KOPT-K1 (cell line): ENCODE measurements at regions not wholly inside any gene's neighbourhood (a gene's known extent, or its start where the extent isn't known, plus 50 kb on each side); places are given as distances from the start of the nearest gene placed in this dataset.

ENCODE experiments used
- H3K27ac ChIP-seq: fragments of 200-600 bp; sonication (generic); 2 replicates; pipeline ENCODE4 v1.5.1; 2016; ENCODE audit warnings: antibody characterized with exemption, mild to moderate bottlenecking, low read depth, low read length; ENCODE audit not compliant: poor library complexity, severe bottlenecking
- H3K36me3 ChIP-seq: fragments of 200-600 bp; sonication (generic); 2 replicates; pipeline ENCODE4 v1.5.1; 2017; ENCODE audit warnings: antibody characterized with exemption, mild to moderate bottlenecking, low read length, moderate library complexity; ENCODE audit not compliant: insufficient read depth
- H3K9me3 ChIP-seq: fragments of 200-600 bp; sonication (generic); 2 replicates; pipeline ENCODE4 v1.5.1; 2017; ENCODE audit warnings: antibody characterized with exemption, low read length, mild to moderate bottlenecking; ENCODE audit not compliant: insufficient read depth, poor library complexity, severe bottlenecking

- Histone ChIP-seq H3K9me3 (no peaks in the 10 kb centered on the region), H3K36me3 (no peaks in the 10 kb centered on the region), H3K27ac (no peak overlapping the region)
Observed at GRCh38 chr13:40152145-40152544, 496.7 kb downstream of the COG6 start.

DNA sequence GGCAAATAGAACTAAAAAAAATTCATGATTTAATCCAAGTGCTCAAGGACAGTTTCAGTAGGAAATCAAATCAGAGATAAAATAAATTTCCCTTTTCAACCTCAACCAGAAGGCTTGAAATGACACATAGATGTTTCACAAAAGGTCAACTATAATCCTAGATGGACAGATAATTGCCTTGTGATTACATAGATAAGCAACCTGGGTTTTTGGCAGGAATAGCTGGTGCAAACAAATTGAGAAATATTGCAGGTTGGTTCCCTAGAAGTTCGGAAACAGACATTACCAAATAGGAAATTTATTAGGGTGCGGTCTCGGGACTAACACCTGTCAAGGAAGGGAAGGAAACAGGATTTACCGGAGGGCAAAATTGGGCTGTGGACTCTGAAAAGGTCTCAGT lies 497.5 kb downstream of the COG6 start:
- Histone ChIP-seq H3K36me3 (no peaks in the 10 kb centered on the region), H3K9me3 (no peaks in the 10 kb centered on the region), H3K27ac (no peak overlapping the region)

GRCh38 chr13:40153516-40153915 lies 498.1 kb downstream of the COG6 start:
- Histone ChIP-seq H3K27ac (no peak overlapping the region), H3K9me3 (no peaks in the 10 kb centered on the region), H3K36me3 (no peaks in the 10 kb centered on the region)

DNA sequence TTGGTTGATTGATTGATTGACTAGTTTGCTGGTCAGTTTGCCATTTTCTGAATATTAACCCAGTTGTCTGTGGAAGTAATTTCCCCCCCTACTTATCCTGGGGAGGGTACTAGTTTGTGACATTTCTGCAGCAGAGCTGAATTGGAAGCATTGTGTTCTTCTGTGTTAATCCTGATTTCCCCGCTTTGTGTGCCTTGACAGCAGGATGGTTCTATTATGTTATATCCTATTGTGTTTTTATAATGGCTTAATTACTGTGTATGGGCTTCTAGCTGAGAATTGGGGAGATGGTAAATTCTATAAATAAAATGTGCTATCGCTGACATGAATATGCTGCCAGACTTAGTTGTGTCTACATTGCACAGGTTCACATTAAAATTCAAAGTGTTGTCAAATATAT lies 499.7 kb downstream of the COG6 start:
- H3K9me3 ChIP-seq = no peaks in the 10 kb centered on the region
- H3K36me3 ChIP-seq = no peaks in the 10 kb centered on the region
- H3K27ac ChIP-seq = no peak overlapping the region

DNA sequence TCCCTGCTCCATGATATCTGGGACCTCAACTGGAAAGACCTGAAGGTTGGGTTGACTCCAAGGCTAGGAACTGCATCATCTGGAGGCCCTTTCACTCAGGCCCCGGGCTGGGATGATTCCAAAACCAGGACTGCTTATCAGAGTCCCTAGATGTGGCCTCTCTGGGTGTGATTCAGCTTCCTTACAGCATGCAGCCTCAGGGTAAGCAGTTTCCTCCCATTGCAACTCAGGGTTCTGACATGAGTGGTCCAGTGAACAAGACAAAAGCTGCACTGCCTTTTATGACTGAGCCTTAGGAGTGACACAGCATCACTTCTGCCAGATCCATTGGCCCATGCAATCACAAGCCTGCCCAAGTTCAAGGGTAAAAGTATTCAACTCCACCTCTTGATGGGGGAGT lies 502.8 kb downstream of the COG6 start:
- Histone ChIP-seq H3K36me3 (no peaks in the 10 kb centered on the region), H3K9me3 (no peaks in the 10 kb centered on the region), H3K27ac (no peak overlapping the region)

DNA sequence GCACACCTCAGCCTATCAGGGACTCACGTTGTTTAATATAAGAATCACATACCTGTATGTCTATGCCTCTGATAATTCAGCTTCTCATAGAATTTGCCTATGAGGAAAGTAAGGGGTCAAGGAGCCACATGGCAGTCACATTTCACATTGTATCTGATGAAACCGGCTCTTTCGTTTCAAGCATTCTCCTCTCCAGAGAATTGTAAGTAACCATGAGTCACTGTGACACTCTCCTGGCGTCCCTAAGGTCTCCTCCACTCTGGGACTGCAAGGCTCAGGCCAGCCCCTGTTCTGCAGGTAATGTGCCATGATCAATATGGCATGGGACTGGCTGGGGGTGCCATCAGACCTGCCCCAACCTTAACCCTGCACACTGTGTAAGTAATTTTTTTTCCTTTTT lies 503.3 kb downstream of the COG6 start:
- H3K27ac ChIP-seq = no peak overlapping the region
- H3K9me3 ChIP-seq = no peaks in the 10 kb centered on the region
- no peaks in the 10 kb centered on the region for H3K36me3 ChIP-seq

DNA sequence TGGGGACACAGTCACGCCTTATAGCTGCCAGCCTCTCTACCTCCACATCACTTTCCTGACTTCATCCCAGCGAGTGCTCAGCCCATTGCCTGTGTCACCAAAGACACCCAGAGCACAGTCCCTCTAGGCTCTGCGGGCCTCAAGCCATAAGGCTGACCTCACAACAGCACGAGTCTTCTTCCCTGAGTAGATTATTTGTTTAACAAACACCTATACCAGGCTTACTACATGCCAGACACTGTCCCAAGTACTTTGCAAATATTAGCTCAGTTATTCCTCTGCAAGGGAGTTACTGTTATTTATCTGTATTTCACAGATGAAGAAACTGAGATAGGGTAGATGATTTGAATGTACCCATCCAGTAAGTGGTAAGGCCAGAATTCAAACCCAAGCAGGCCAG lies 504.3 kb downstream of the COG6 start:
- H3K9me3 ChIP-seq = no peaks in the 10 kb centered on the region
- no peak overlapping the region for H3K27ac ChIP-seq
- no peaks in the 10 kb centered on the region for H3K36me3 ChIP-seq

GRCh38 chr13:40160618-40161350 lies 505.3 kb downstream of the COG6 start:
- H3K9me3 ChIP-seq = no peaks in the 10 kb centered on the region
- H3K36me3 ChIP-seq = no peaks in the 10 kb centered on the region
- H3K27ac ChIP-seq = no peak overlapping the region

DNA sequence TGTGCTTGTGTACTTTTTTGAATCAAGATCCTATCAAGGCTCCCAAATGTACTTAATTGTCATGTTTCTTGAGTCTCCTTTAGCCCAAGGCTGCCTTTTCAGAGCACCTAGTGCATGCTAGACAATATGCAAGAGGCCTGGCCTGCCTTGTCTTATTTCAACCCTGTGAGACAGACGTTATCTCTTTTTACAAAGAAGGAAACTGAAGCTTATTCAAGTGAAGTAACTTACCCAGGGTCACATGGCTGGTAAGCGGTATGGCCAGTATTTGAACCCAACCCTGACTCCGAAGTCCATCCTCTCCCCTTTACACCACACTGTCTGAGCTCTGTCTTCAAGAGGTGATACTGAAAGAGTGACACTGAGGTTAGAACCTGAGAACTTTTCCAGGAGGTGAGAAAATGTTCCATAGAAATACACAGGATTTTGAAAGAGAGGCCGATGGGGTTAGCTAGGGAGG lies 505.1 kb downstream of the FOXO1 start:
- H3K36me3 ChIP-seq = no peaks in the 10 kb centered on the region
- H3K27ac ChIP-seq = no peak overlapping the region
- H3K9me3 ChIP-seq = no peaks in the 10 kb centered on the region

- Histone ChIP-seq H3K27ac (no peak overlapping the region), H3K36me3 (no peaks in the 10 kb centered on the region), H3K9me3 (no peaks in the 10 kb centered on the region)
Observed at GRCh38 chr13:40161931-40162330, 504.5 kb downstream of the FOXO1 start.

GRCh38 chr13:40163066-40164000 lies 503.1 kb downstream of the FOXO1 start:
- Histone ChIP-seq H3K36me3 (no peaks in the 10 kb centered on the region), H3K9me3 (no peaks in the 10 kb centered on the region), H3K27ac (no peak overlapping the region)

DNA sequence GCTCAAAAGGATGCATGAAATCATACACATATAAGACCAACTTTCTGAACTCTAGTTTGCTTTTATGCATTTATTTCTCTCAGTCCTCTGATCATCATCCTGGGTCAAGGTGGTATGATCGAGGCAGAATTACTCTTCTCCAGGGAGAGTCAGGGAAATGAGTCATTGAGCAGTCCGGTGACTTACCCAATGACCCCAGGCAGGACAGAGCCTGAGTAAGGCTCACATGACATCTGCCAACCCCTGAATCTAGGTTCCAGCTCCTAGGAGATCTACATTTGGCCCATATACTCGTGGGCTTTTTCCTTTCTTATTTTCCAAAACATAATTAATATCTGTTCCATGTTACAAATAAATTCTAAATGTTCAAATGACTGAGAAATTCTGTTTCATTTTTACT lies 502.3 kb downstream of the FOXO1 start:
- Histone ChIP-seq H3K9me3 (no peaks in the 10 kb centered on the region), H3K36me3 (no peaks in the 10 kb centered on the region), H3K27ac (no peak overlapping the region)

DNA sequence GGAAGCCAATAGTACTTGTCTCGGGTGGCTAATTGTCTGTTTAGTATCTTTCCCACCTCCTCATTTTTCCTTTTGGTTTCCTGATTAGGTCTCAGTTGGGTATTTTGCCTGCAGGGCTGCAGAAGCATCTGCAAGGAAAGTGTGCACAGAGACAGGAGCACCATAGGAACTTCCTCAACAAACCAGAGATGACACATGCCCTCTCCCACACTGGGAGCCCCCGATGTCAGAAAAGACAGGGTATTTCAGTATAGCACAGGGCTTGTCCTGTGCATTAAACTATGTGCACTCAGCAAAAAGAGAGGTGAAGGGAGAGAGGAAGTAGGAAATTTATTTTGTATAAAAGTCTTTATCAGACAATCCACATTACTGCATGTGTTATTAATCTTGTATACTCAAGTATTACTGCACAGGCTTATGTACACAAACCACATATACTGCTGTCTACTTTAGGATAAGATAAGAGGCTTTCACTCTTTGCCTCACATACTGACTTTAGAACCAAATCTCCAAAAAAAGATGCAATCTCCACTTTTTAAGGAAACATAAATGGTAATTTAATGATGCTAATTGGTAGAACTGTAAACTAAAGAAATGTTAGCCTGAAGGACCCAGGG lies 501.0 kb downstream of the FOXO1 start:
- H3K27ac ChIP-seq = no peak overlapping the region
- no peaks in the 10 kb centered on the region for H3K36me3 ChIP-seq

GRCh38 chr13:40167327-40167726 lies 499.1 kb downstream of the FOXO1 start:
- Histone ChIP-seq H3K27ac (no peak overlapping the region), H3K36me3 (no peaks in the 10 kb centered on the region), H3K9me3 (no peaks in the 10 kb centered on the region)

More for the DNA sequence above, 501.0 kb downstream of the FOXO1 start:
- H3K9me3 ChIP-seq = no peaks in the 10 kb centered on the region

DNA sequence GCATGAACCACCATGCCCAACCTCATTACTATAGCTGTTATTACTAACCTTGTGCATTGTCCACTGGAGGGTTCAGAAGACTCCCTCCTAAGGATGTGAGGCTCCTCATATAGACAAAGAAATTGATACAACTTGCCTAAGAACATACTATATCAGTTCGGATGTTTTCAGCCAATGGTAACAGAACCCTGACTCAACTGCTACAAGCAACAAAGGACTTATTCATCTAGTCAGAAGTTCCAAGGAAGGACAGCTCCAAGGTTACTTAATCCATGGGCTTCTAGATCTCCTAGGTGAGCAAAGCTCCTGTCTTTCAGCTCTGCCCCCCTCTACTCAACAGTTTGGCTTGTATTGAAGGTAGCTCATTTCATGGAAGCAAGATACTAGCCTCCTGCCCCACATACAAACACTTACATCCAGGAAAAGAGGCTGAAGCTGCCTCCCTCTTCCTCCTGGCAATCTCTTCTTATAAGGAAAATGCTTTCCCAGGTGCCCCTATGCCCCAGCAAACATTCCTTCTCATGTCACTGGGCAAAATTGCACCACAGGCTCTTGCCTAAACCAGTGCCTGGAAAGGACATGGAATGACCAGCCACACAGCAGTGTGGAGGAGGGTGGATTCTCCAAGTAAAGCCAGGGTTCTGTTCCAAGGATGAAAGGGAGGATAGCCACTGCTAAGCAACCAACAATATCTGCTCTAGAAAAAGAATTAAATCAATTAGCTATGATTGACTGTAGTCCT lies 497.8 kb downstream of the FOXO1 start:
- no peaks in the 10 kb centered on the region for H3K36me3 ChIP-seq
- H3K9me3 ChIP-seq = no peaks in the 10 kb centered on the region
- no peak overlapping the region for H3K27ac ChIP-seq
